DOHH2 (cell line): ENCODE measurements at regions not wholly inside any gene's neighbourhood (a gene's known extent, or its start where the extent isn't known, plus 50 kb on each side); places are given as distances from the start of the nearest gene placed in this dataset.

Experiments used
- H3F3A ChIP-seq: fragments of 200-600 bp; sonication (generic), shearing (Covaris generic); 2 replicates; pipeline ENCODE4 v1.6.0; 2016; ENCODE audit warnings: antibody characterized with exemption, mild to moderate bottlenecking; ENCODE audit not compliant: control insufficient read depth, insufficient read depth
- H3K27ac ChIP-seq: fragments of 200-600 bp; sonication (generic); 2 replicates; pipeline ENCODE4 v1.5.1; 2014; ENCODE audit warnings: low read depth, mild to moderate bottlenecking, low read length, moderate library complexity
- H3K27me3 ChIP-seq: fragments of 200-600 bp; sonication (generic); 2 replicates; pipeline ENCODE4 v1.6.1; 2014; ENCODE audit warnings: mild to moderate bottlenecking, low read length, mixed read lengths; ENCODE audit not compliant: control insufficient read depth
- H3K36me3 ChIP-seq: fragments of 200-600 bp; sonication (generic); 2 replicates; pipeline ENCODE4 v1.6.1; 2014; ENCODE audit warnings: mild to moderate bottlenecking, low read length, moderate library complexity, mixed read lengths; ENCODE audit not compliant: control insufficient read depth
- H3K4me1 ChIP-seq: fragments of 200-600 bp; sonication (generic); 2 replicates; pipeline ENCODE4 v1.6.1; 2014; ENCODE audit warnings: mild to moderate bottlenecking, low read length, mixed read lengths; ENCODE audit not compliant: control insufficient read depth
- H3K4me2 ChIP-seq: fragments of 200-600 bp; sonication (generic); 2 replicates; pipeline ENCODE4 v1.6.0; 2014; ENCODE audit warnings: mild to moderate bottlenecking, low read length, moderate library complexity
- H3K4me3 ChIP-seq: fragments of 200-600 bp; sonication (generic); 2 replicates; pipeline ENCODE4 v1.5.1; 2014; ENCODE audit warnings: mild to moderate bottlenecking, low read length, mixed read lengths
- H3K79me2 ChIP-seq: fragments of 200-600 bp; sonication (generic); 2 replicates; pipeline ENCODE4 v1.6.1; 2014; ENCODE audit warnings: mild to moderate bottlenecking, low read length, mixed read lengths; ENCODE audit not compliant: control insufficient read depth
- H3K9me2 ChIP-seq: fragments of 200-600 bp; sonication (generic); replicated peaks from 2 replicates; pipeline ENCODE4 v1.6.1; 2014; ENCODE audit warnings: mild to moderate bottlenecking, low read length, mixed read lengths; ENCODE audit not compliant: control insufficient read depth
- H3K9me3 ChIP-seq: fragments of 200-600 bp; sonication (generic); 2 replicates; pipeline ENCODE4 v1.6.1; 2014; ENCODE audit warnings: antibody characterized with exemption, low read length, mixed read lengths; ENCODE audit not compliant: control insufficient read depth, insufficient read depth
- H4K20me1 ChIP-seq: fragments of 200-600 bp; sonication (generic); 2 replicates; pipeline ENCODE4 v1.6.0; 2014; ENCODE audit warnings: low read depth, mild to moderate bottlenecking, antibody characterized with exemption, low read length, moderate library complexity; ENCODE audit not compliant: control insufficient read depth, insufficient read depth
- EZH2phosphoT487 ChIP-seq: fragments of 200-600 bp; sonication (generic); IDR thresholded peaks from 2 replicates; pipeline ENCODE4 v1.6.1; 2017; ENCODE audit warnings: borderline replicate concordance, mild to moderate bottlenecking, antibody characterized with exemption, low read length, moderate library complexity, mixed read lengths
- TF ChIP-seq, protein P1 (sequence below): fragments of 200-600 bp; sonication (generic); IDR thresholded peaks from one replicate; pipeline ENCODE4 v1.5.1; 2014; ENCODE audit warnings: antibody characterized with exemption, mild to moderate bottlenecking, low read depth, low read length; ENCODE audit not compliant: poor library complexity, severe bottlenecking

DNA sequence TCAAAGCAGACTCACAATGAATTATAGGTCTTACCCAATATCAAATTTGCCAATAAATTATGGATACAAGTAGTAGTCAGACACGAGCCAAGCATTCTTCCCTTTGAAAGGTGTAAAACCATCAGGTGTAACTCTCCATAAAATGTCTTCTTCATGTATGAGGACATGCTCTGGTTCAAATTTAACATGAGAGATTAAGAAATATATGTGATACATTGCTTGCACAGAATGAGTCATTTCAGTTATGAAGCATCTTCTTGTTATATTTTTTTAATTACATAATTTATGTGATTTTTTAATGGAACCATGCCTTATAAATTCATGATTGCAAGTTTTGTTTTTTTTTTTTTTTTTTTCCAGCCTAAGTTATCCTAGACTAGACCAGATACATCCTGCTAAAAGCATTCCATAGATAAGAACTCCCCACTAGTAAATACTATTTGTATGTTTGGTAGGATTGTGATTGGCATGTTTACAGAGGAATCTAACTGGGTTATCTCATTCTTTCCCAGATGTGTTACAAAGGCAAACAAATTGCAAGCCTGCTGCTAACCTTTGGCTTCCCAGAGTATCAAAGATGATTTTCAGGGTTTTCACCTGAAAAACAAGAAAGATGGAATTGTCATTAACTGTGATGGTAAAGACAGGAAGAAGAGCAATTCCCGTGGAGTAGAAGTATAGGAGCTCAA is 621.9 kb downstream of the XIRP2 start:
- no peak overlapping the region for H3K4me2 ChIP-seq
- no peaks in the 10 kb centered on the region for H3K9me3 ChIP-seq
- no peaks in the 10 kb centered on the region for H4K20me1 ChIP-seq
- TF ChIP-seq, protein P1, sequence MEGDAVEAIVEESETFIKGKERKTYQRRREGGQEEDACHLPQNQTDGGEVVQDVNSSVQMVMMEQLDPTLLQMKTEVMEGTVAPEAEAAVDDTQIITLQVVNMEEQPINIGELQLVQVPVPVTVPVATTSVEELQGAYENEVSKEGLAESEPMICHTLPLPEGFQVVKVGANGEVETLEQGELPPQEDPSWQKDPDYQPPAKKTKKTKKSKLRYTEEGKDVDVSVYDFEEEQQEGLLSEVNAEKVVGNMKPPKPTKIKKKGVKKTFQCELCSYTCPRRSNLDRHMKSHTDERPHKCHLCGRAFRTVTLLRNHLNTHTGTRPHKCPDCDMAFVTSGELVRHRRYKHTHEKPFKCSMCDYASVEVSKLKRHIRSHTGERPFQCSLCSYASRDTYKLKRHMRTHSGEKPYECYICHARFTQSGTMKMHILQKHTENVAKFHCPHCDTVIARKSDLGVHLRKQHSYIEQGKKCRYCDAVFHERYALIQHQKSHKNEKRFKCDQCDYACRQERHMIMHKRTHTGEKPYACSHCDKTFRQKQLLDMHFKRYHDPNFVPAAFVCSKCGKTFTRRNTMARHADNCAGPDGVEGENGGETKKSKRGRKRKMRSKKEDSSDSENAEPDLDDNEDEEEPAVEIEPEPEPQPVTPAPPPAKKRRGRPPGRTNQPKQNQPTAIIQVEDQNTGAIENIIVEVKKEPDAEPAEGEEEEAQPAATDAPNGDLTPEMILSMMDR = no peak
- TF ChIP-seq EZH2phosphoT487 = no peak
- H3K36me3 ChIP-seq = no peaks in the 10 kb centered on the region
- H3K79me2 ChIP-seq = no peaks in the 10 kb centered on the region
- H3K4me3 ChIP-seq = no peak overlapping the region
- no peak overlapping the region for H3K27ac ChIP-seq
- no peaks in the 10 kb centered on the region for H3K4me1 ChIP-seq
- H3K9me2 ChIP-seq = no peaks in the 10 kb centered on the region
- H3K27me3 ChIP-seq = no peaks in the 10 kb centered on the region
- no peaks in the 10 kb centered on the region for H3F3A ChIP-seq

DNA sequence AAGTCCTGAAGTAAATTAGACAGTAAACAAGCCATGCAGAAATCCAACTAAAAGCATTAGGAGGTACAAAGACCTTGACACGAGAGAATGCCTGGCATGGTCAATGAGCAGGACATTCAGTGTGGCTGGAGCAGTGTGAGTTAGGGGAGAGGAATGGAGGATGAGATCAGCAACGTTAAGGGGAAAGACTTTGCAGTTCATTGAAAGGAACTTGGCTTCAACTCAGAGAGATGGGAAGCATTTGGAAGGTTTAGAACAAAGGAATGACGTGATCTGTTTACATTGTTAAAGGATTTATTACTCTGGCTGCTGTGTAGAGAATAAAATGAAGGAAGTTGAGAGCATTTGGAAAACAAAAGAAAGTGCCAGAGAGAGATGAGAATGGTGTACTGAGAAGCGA is 621.3 kb downstream of the XIRP2 start:
- H3K36me3 ChIP-seq = no peaks in the 10 kb centered on the region
- H4K20me1 ChIP-seq = no peaks in the 10 kb centered on the region
- H3K27ac ChIP-seq = no peak overlapping the region
- H3K9me2 ChIP-seq = no peaks in the 10 kb centered on the region
- no peak for TF ChIP-seq EZH2phosphoT487
- TF ChIP-seq, protein P1 = no peak
- no peaks in the 10 kb centered on the region for H3K79me2 ChIP-seq
- no peak overlapping the region for H3K4me3 ChIP-seq
- no peaks in the 10 kb centered on the region for H3F3A ChIP-seq
- H3K4me2 ChIP-seq = no peak overlapping the region
- H3K4me1 ChIP-seq = no peaks in the 10 kb centered on the region
- H3K9me3 ChIP-seq = no peaks in the 10 kb centered on the region
- no peaks in the 10 kb centered on the region for H3K27me3 ChIP-seq

DNA sequence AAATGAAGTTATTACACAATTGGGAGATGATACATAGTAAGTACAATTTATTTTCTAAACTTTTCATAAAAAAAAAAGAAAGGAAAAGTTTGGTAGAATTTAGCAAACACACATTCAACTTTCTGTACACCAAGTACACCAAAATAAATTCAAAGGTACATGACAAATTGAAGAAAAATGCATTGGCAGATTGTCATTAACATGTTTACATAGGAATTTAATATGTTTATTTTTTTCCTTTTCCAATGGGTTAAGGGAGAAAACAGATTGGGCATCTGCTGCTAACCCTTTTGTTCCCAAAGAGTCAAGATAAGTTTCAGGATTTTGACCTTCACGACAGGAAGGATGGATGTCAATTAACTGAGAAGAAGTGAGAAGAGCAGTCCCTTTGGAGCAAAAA is 620.4 kb downstream of the XIRP2 start:
- Histone ChIP-seq H3K9me2 (no peaks in the 10 kb centered on the region), H3K27ac (no peak overlapping the region), H3K36me3 (no peaks in the 10 kb centered on the region), H3K4me2 (no peak overlapping the region), H3K9me3 (no peaks in the 10 kb centered on the region), H3K4me1 (no peaks in the 10 kb centered on the region), H4K20me1 (no peaks in the 10 kb centered on the region), H3K79me2 (no peaks in the 10 kb centered on the region), H3F3A (no peaks in the 10 kb centered on the region), H3K4me3 (no peak overlapping the region), H3K27me3 (no peaks in the 10 kb centered on the region)
- no peak for TF ChIP-seq EZH2phosphoT487
- TF ChIP-seq, protein P1 = no peak
